GM21515 (cell line): ENCODE measurements at regions not wholly inside any gene's neighbourhood (a gene's known extent, or its start where the extent isn't known, plus 50 kb on each side); places are given as distances from the start of the nearest gene placed in this dataset.
"Not testable (repeated sequence)": the region's sequence is repeated elsewhere in the genome, so short reads cannot be mapped to it uniquely, and the experiment has no call there.

Source experiments
- ATAC-seq: cut with Tn5 transposase; IDR thresholded peaks from one replicate; pipeline ENCODE4 v1.9.1; 2021; ENCODE audit not compliant: unreplicated experiment

- no peak for ATAC-seq
These were observed 305.2 kb upstream of the ARSJ start for GRCh38 chr4:114284629-114285028.

GRCh38 chr4:114286262-114286810 is 306.9 kb upstream of the ARSJ start:
- ATAC-seq: no peak

- ATAC-seq: no peak
These were observed 307.7 kb upstream of the ARSJ start for GRCh38 chr4:114287079-114287696.

- ATAC-seq: no peak
These were observed 302.5 kb upstream of the UGT8 start for GRCh38 chr4:114296126-114296525.

GRCh38 chr4:114302472-114302871 is 296.1 kb upstream of the UGT8 start:
- no peak for ATAC-seq

GRCh38 chr4:114304046-114304445 is 294.6 kb upstream of the UGT8 start:
- ATAC-seq: no peak

- ATAC-seq: no peak
These were observed 294.0 kb upstream of the UGT8 start for GRCh38 chr4:114304567-114304966.

GRCh38 chr4:114306946-114307345 is 291.7 kb upstream of the UGT8 start:
- no peak for ATAC-seq

GRCh38 chr4:114310296-114310925 is 288.2 kb upstream of the UGT8 start:
- no peak for ATAC-seq

GRCh38 chr4:114311787-114312186 is 286.8 kb upstream of the UGT8 start:
- ATAC-seq: no peak

GRCh38 chr4:114312338-114312737 is 286.3 kb upstream of the UGT8 start:
- no peak for ATAC-seq

- ATAC-seq: no peak
These were observed 281.8 kb upstream of the UGT8 start for GRCh38 chr4:114316789-114317188.

- no peak for ATAC-seq
These were observed 281.0 kb upstream of the UGT8 start for GRCh38 chr4:114317564-114317963.

GRCh38 chr4:114318309-114318708 is 280.3 kb upstream of the UGT8 start:
- ATAC-seq: no peak

GRCh38 chr4:114320126-114320525 is 278.5 kb upstream of the UGT8 start:
- no peak for ATAC-seq

GRCh38 chr4:114321366-114321765 is 277.2 kb upstream of the UGT8 start:
- ATAC-seq: no peak

- no peak for ATAC-seq
These were observed 274.8 kb upstream of the UGT8 start for GRCh38 chr4:114323841-114324240.

- ATAC-seq: no peak
These were observed 272.2 kb upstream of the UGT8 start for GRCh38 chr4:114326358-114326757.

- no peak for ATAC-seq
These were observed 266.5 kb upstream of the UGT8 start for GRCh38 chr4:114332119-114332518.

GRCh38 chr4:114334363-114334762 is 264.2 kb upstream of the UGT8 start:
- ATAC-seq: not testable (repeated sequence)

- no peak for ATAC-seq
These were observed 263.7 kb upstream of the UGT8 start for GRCh38 chr4:114334884-114335330.

GRCh38 chr4:114335339-114335738 is 263.3 kb upstream of the UGT8 start:
- ATAC-seq: no peak

- no peak for ATAC-seq
These were observed 255.6 kb upstream of the UGT8 start for GRCh38 chr4:114343015-114343414.
